Right lobe of liver (tissue), 4 donors: ENCODE measurements at regions not wholly inside any gene's neighbourhood (a gene's known extent, or its start where the extent isn't known, plus 50 kb on each side); places are given as distances from the start of the nearest gene placed in this dataset.

Experiments used
- CTCF ChIP-seq, 4 donors: fragments of 200-600 bp in 3 of 4; fragments of 450-650 bp in 1 of 4; IDR thresholded peaks; one replicate each; pipeline versions ENCODE4 v1.5.1 to v1.8.0; 2016 to 2022; ENCODE audit warnings: antibody characterized with exemption in 4 of 4, mild to moderate bottlenecking in 2 of 4
- POLR2A ChIP-seq: fragments of 450-650 bp; IDR thresholded peaks from one replicate; pipeline ENCODE4 v1.6.1; 2017; ENCODE audit warnings: antibody characterized with exemption, mild to moderate bottlenecking
- donor health status: DM: no; HTN: no; CAD: no.
- donor health status: DM: no; HTN: no; CAD: no.
- donor health status: DM: no; HTN: yes; CAD: no.

GRCh38 chr16:64394061-64394460 lies 727.8 kb downstream of the CDH11 start:
- TF ChIP-seq CTCF (IDR thresholded peaks at IDR 0.05) (no peak), POLR2A (no peak)
